ENCODE measurements at regions not wholly inside any gene's neighbourhood (a gene's known extent, or its start where the extent isn't known, plus 50 kb on each side); places are given as distances from the start of the nearest gene placed in this dataset.
"Not testable (repeated sequence)": the region's sequence is repeated elsewhere in the genome, so short reads cannot be mapped to it uniquely, and the experiment has no call there.

DNA sequence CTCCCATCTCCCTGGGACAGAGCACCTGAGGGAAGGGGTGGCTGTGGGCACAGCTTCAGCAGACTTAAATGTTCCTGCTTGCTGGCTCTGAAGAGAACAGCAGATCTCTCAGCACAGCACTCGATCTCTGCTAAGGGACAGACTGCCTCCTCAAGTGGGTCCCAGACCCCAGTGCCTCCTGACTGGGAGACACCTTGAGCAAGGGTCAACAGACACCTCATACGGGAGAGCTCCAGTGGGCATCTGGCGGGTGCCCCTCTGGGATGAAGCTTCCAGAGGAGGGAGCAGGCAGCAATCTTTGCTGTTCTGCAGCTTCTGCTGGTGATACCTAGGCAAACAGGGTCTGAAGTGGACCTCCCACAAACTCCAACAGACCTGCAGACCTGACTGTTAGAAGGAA, 436.7 kb upstream of the CHRM2 start:
- not testable (repeated sequence) for TF ChIP-seq ARNT (IDR thresholded peaks at IDR 0.05); TARDBP (IDR thresholded peaks at IDR 0.05); ZNF384 (IDR thresholded peaks at IDR 0.05); BHLHE40 (IDR thresholded peaks at IDR 0.05; ENCODE audit: borderline replicate concordance); SP1 (IDR thresholded peaks at IDR 0.05); FOXM1 (IDR thresholded peaks at IDR 0.05; ENCODE audit: borderline replicate concordance); HDGF (IDR thresholded peaks at IDR 0.05; ENCODE audit: borderline replicate concordance)

All from HEK293T (cell line).